ENCODE measurements at regions not wholly inside any gene's neighbourhood (a gene's known extent, or its start where the extent isn't known, plus 50 kb on each side); places are given as distances from the start of the nearest gene placed in this dataset.
"Not testable (repeated sequence)": the region's sequence is repeated elsewhere in the genome, so short reads cannot be mapped to it uniquely, and the experiment has no call there.

DNA sequence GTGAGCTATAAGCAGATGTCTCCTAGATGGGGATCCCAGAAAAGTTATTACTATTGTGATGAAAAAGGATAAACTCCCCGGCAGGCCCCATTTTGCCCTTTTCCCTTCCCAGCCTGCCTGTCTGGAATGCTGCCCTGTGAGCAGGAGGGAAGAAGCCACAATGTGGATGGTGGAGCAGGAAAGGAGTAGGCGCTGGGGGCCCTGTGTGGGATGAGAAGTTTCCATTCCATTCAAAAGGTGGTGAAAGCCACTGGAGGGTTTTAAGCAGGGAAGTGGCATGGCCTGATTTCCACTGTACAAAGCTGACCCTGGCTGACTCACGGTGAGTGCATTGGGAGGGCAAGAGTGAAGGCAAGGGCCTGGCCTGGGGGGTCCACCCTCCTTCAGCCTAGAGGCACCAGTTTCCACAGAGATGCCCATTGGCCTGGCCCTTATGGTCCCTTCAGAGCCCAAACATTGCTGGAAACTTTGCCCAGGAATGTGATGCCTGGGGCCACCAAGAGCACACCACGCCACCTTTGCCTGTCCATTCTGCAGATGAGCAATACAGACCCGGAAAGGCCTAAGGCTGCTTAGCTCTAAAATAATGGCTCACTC lies 206.9 kb downstream of the RPLP1 start:
- DNase-seq (ENCODE audit: low spot score), result no peak

DNA sequence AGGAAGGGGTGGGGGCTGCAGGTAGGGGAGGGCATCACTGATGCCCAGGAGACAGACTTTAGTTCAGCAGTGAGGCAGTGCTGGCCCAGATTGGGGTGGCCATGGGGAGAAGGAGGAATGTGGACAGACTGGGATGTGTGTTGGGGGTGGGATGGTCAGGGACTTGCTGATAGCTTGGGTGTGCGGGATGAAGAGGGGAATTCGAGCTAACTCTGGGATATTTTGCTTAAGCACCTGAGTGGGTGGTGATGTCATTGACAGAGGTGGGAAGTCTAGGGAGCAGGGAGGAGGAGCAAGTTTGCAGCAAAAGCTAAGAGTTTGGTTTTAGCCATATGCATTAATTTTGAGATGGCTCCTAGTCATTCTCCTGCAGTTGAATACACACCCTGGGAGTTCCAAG lies 207.5 kb downstream of the RPLP1 start:
- DNase-seq (ENCODE audit: low spot score), result no peak

DNA sequence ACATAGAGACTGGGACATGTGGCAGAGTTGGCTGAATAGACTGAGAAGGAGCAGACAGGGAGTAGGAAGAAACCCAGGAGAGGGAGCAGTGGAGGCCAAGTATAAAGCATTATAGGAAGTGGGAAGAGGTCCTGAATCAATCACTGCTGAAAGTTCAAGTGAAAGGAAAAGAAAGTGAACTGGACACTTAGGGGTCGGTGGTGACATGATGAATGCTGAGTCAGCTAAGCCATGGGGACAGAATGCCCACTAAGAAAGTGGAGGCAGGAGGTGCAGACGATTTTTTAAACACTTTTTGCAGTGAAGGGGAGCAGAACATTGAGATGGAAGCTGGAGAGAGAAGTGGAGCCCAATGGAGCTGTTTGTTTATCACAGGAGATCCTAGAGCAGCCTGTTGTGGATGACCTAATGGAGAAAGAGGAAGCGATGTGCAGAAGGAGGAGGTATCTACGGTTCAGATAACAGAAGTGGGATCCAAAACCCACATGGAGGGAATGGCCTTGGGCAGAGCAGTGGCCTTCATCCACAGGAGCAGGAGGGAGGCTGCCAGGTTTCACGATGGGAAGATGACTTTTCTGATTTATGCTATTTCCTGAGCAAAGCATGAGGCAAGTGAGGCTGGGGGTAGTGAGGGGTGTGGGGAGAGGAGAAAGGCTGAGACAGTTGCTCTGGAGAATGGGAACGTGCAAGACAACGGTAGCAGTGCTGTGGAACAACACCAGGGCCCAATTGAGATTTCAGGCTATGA lies 208.2 kb downstream of the RPLP1 start:
- DNase-seq (ENCODE audit: low spot score), result no peak

DNA sequence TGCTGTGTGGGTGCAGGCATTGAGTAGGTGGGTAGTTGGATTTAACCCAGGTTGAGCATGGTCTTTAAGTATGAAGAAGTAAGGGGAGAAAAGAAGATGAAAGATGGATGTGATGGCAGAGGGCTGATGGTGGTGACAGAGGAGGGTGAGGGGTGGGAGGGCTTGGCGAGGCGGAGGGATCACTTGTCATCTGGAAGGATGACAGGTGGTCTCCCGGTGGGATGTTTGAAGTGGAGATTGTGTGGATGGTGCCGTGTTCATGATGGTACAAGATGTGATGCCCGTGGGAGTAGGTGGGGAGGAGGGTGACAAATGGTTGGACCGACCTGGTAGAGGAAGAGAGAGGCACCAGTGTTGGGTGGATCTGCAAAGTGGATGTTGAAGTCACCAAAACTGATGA lies 208.8 kb downstream of the RPLP1 start:
- no peak for DNase-seq (ENCODE audit: low spot score)

DNA sequence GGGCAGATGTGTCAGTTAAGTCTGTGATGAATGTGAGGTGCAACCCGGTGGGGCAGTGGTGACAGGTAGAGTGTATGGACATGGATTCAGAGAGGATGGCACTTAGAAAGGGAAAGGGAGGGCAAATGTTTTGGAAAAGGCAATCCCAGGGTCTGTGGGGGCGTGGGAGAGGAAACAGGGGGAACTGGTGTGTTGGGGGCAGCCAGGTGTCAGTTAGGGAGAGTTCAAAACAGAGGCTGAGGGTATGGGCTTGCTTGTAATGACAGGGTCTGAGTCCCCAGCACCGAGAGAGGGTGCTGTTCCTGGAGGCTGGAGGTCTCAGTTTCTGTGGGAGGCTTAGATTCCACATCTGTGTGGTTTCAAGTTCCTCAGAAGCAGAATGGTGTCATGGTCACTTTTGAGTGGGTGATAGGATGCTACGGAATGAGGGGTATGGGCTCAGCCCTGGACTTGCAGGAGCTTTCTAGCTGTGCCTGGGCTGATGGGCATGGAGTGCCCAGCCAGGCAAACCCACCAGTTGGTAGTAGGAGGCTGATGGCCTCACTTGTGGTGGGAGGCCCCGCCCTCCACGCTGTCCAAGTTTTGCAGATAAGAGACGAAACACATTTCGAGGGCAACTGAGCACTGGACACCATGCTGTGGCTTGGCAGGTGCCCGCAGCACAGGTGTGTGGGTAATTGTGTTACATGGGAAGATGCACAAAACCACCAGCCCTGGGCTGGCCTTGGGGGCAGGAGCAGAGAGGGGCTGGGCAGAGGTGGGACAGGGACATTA lies 209.4 kb downstream of the RPLP1 start:
- DNase-seq (ENCODE audit: low spot score), result no peak

DNA sequence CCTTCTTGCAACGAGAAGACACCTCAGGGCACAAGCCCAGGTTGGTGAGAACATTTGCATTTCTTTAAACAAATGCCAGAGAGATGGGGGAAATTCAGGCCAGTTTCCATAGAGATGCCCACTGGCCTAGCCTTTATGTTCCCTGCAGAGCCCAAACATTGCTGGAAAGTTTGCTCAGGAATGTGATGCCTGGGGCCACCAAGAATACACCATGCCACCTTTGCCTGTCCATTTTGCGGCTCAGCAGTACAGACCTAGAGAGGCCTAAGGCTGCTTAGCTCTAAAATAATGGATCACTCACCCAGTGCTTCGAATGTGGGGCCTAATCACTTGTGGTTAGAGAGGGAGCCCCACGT lies 210.0 kb downstream of the RPLP1 start:
- DNase-seq (ENCODE audit: low spot score), result no peak

DNA sequence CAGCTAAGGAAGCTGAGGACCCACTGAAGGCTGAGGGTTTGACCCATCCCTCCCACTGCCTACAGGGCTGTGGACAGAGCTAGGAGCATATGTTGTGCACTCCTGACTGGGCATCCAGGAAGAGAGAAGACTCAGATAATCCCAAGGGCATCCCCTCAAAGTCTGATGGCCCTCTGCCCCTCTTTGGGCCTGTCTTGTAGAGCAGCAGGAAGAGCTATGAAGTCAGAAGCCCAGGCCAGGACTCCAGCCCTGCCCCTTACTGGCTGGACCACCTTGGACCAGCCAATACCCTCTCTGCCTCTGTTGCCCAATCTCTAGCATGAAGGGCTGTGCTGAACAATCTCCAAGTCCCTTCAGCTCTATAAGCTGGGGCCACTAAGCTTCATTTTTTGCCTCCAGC lies 210.8 kb downstream of the RPLP1 start:
- DNase-seq (ENCODE audit: low spot score), result no peak

DNA sequence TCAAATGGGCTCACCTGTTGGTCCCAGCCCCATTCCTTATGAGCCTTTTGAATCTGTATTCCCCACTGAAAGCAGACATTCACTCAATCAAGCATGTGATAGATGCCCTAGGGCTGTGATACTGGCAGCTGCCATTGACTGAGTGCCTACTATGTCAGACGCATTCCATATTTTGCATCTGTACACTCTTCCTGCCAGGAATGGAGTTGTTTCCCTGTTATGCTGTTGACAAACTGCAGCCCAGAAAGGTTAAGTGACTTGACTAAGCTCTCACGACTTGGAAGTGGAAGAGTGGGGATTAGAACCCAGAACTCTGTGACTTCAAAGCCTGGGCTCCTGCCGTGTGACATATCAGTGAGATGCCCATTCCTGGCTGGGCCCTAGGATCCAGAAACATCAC lies 211.4 kb downstream of the RPLP1 start:
- DNase-seq (ENCODE audit: low spot score), result no peak

DNA sequence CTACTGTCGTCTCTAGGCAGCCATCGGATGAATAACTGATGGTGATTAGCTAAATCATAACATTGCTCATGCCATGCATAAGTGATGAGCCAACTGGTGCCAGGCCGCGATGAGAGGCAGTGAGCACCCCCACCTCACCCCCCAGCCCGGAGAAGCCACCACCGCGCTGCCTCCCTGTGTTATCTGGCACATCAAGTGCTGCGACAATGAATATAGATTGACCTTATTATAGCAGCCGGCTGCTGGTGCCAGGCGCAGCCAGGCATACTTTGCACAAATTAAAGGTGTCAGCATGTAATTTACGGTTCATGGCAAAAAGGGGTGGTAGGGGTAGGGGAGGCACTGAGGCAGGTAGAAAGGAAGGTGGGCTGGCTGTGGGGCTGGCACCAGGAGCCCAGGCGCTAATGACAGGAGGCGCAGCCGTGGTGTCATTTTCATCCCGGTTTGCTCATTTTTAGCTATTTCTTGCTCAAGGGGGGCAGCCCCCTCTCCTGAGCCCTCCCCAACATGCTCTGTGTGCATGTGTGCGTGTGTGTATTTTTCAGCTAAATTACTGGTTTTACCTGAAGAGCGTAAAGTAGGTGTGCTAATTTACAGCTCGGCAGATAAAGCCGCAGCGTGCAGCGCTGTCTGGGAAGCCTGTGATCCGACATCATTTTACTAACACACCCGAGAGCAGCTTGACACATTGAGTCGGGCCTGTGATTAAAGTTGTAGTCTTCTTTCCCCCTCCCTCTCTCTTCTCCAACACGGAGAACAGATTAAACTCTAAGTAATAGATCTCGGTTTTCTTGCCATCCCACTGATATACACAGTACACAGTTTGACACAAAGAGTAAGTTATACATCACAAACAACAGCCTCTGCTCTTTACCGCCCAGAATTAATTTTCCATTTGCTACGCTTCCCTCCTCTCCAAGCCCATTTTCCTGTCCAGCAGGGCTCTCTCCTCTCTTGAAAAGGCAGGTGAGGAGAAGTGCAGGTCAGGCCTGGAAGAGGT lies 212.3 kb downstream of the RPLP1 start:
- DNase-seq (ENCODE audit: low spot score), result no peak

DNA sequence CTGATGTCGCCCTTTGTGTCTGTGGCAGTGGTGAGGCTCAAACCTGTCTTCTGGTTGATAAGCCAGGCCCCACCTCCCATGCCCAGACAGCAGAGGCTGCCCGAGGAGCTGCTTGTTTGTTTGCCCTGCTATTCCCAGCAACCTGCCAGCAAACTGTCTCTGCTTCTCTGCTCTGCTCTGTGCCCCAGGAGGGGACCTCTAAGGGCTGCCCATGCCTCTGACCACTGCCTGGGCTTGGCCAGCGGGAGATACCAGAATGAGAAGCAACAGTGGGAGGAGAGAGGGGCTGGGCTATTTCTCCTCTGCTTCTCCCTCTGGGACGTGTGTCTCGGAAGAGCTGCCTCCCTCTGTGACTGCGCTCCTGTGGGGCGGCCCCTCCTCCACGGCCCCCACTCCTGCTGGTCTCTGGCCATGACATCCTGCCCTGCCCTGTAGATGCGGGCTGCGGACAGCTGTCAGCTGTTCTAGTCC lies 213.1 kb downstream of the RPLP1 start:
- DNase-seq (ENCODE audit: low spot score), result no peak

DNA sequence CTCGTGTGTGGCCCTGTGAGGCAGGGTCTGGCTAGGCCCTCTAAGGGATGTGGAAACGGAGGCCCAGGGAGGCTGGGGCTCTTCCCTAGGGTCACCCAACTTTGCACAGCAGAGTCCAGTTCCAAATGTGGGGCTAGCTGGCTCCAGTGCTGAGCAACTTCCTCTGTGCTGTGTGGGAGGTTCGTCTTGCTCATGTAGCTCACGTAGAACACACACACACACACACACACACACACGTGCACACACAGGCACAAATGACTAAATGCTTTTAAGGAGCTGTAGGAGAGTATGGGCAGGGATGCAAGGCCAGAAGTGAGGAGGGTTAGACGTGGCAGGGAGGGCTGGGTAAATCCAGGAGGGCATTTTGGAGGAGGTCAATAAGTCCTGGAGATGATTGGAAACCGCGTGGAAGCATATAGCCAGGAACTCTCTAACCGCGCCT lies 213.8 kb downstream of the RPLP1 start:
- DNase-seq (ENCODE audit: low spot score), result no peak

DNA sequence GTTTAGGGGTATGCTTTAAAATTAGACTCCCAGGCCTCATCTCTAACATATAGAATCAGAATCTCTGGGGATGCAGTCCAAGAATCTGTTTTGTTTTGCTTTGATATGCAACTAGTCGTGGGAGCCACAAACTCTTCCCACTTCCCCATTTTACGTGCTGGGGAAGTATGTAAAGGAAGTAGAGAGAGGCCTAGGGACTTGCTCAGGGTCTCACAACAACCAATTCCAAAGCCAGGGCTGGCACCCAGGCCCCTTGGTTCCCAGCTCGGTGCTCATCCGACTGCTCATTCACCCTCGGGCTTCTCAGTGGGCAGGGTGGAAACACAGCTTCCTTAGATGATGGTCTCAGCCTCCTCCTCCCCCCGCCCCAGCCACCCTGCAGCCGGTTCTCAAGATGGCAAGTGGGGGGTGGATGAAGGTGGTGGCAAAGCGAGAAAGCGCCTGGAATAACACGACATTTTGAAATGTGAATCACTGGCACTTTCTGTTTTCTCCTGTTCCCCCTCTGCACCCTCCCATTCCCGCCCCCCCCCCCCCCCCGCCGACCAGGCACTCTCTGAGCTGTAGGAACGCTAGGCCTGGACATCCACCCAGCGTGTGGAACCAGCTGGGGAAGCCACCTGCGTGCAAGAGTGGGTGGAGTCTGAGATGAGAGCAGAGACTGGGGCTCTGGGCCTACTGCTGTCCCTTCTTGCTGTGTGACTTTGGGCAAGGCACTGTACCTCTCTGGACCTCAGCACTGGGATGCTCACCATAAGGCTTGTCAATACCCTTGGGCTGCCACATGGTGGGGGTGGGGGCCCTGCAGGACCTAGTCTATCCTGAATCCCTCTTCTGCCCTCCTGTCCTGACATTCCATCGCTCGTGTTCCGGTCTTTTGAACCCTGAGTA lies 214.5 kb downstream of the RPLP1 start:
- peak; percentile 7 for DNase-seq (ENCODE audit: low spot score)

DNA sequence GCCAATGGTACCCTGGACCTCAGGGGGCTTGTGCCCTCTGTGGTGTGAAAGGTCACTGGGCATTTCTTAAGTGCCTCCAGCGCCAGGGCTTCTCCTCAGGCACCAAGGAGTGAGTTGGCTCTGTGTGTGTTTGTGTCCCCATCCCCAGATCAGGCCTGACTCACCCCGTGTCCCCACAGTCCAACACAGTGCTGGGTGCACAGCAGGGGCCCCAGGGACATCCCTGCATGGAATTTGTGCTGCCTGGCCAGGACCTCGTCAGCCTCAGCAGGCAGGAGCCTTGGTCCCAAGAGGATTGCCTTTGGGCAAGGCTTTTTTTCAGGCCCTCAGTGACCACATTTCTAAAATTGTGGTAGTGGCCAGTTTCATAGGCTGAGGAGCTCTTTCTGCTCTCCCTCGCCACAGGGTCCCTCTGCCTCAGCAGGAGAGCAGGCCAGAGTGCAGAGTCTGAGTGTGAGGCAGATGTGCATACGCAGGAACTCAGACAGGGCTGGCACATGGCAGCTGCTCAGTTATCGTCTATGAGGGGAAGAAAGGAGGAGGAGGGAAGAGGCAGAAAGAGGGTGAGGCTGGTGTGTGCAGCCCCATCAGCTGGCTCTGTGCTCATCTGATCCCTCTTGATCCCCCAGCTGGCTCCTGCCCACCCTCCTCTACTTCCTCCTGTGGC lies 215.6 kb downstream of the RPLP1 start:
- DNase-seq (ENCODE audit: low spot score), result no peak

DNA sequence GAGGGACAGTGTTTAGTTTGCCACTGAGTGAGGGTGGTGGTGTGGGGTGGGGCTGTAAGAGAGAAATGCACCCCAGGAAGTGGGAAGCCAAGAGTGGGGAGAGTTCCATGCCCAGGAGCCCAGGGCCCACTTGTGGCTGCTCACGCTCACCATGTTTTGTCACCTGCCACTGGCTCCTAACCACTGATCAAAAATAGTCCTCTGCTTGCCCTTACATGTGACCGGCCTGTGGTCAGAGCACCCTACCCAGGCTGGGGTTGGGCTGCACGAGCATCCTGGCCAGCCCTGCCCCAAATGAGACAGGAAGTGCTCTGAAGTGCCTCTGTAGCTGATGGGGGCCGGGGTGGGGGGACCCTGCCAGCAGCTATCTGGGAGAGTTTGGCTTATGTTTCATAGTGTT lies 216.3 kb downstream of the RPLP1 start:
- peak; percentile 28 for DNase-seq (ENCODE audit: low spot score)

DNA sequence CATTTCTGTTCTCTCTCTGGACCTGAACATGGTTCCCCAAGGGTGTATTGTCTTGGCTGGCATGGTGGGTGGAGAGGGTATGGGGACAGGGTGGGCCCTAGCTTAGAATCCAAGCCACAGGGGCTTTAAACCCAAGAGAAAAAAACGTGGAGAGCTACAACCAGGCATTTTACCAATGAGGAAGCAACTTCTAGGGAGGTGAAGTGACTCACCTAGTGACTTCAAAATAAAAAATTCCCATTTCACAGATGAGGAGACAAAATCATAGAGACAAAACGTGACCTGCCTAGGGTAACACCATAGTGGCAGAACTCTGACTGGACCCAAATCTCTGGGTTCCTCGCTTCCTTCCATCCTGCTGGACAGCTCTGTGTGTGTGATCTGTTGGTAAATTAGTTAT lies 216.8 kb downstream of the RPLP1 start:
- DNase-seq (ENCODE audit: low spot score), result no peak

DNA sequence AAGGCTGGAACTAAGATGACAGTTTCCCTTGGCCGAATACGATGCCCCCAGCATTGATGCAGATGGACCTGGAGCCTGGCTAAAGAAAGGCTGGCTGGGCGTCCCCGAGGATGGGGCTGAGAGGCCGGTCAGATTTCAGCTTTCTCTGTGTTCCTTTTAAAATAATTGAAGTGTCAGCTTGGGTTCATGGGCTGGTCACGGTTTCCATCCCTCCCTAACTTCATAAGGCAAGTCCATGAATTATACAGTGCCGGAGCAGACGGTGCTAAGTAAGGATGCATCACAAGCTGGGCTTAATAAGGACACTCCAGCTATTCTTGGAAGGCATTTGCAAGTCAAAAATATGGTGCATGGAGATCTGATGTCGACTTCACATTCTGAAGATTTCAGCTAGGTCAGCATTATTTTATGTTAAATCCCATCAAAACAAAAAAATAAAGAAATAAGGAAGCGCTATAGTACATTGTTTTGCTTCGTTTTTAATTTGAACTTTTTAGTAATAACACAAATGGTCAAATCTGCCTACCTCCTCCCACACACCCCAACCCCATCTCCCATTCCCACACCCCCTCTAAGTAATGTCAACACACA lies 220.8 kb downstream of the RPLP1 start:
- DNase-seq (ENCODE audit: low spot score), result no peak

DNA sequence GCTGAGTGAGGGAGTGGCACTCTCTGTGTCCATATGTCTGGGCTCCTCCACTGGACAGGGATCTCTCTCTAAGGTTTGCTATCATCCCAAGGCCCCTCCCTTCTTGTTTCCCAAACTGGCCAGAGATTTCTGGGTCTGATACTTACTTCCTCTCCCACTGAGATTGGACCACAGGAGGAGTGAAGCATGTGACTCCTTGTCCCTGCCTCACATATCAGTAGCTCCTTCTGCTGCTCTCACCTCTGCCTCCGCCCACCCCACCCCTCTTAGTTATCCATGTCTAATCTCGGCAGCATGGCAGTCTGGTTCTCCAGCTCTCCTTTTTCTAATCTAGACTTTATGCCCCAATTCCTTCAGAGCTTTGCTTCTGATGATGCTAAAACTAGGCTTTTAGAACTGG lies 223.1 kb downstream of the RPLP1 start:
- DNase-seq (ENCODE audit: low spot score), result no peak

DNA sequence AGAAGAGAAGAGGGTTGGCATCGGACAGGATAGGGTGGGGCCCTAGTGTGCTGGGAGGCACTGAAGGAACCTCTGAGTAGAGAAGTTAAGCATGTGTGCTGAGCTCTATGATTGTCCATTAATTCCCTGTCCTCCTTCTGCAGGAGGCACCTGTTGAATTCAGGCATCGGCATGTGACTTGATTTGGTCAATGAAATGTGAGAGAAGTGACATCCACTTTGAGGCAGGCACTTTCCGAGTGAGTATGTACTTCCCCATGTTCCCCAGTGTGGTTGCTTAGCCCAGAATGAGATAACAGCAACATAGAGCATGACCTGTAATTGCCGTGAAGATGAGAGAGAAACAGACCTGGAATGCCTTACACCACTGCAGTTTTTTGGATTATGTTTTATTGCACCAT lies 224.8 kb downstream of the RPLP1 start:
- DNase-seq (ENCODE audit: low spot score), result no peak

DNA sequence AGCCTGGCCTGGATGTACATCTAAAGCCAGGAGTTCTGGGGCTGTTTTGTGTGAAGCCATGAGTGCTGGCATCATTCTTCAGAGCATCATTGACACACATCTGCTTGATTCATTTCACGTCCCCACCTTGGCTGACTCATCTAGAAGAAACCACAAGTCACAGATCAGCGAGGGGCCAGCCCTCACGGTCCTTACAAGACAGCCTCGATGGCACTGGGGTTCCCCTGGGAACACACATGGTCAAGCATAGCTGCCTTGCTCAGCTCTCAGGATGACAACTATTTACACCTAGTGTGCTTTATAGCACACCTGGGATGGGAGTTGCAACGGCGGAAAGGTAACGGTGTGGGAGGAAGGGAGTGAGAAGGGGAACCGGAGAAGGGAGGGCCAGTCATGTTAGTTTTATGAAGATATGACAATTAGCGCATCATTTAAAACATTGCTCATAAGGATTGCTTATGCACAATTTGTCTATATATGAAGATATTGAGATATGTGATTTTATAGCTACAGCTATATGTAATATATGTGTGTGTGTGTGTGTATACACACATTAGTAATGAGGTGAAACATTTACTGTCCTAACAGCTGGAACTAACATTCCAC lies 227.1 kb downstream of the RPLP1 start:
- peak; percentile 53 for DNase-seq (ENCODE audit: low spot score)

DNA sequence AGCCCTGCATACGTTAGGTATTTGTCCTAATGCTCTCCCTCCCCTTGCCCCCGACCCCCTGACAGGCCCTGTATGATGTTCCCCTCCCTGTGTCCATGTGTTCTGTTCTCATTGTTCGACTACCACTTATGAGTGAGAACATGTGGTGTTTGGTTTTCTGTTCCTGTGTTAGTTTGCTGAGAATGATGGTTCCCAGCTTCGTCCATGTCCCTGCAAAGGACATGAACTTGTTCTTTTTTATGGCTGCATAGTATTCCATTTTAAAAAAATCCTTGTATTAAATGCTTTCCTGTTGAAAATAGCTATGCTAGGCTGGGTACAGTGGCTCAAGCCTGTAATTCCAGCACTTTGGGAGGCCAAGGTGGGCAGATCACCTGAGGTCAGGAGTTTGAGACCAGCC lies 232.2 kb downstream of the RPLP1 start:
- DNase-seq (ENCODE audit: low spot score), result not testable (repeated sequence)
